ENCODE measurements at regions not wholly inside any gene's neighbourhood (a gene's known extent, or its start where the extent isn't known, plus 50 kb on each side); places are given as distances from the start of the nearest gene placed in this dataset.

DNA sequence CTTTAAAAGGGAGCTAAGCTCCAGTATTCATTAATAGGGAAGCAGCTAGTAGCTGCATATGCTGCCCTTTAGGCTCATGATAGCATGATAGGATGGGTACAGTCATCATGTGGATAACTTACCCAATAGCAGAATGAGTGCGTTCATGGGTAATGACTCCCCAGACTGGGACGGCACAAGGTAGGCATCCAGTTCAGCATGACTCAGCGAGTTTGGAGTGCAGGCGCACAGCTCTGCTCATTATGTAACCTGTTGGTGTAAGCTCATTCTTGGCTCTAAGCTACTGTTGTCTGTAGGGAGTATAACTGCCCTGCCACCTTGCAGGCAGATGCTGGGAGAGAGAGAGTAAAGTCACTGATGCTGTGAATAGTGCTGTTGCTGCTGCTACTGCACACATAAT lies 209.2 kb upstream of the SYT4 start:
- Histone ChIP-seq H3K27ac (replicated peaks) (no peak overlapping the region), H3K27me3 (ENCODE audit: insufficient read depth, poor library complexity, severe bottlenecking) (no peaks in the 10 kb centered on the region), H3K4me3 (replicated peaks; ENCODE audit: insufficient read depth, low read length) (no peak overlapping the region)
- TF ChIP-seq GABPA (IDR thresholded peaks at IDR 0.05; ENCODE audit: low read depth) (no peak), REST (IDR thresholded peaks at IDR 0.05; ENCODE audit: insufficient replicate concordance, low read depth) (no peak), SPI1 (IDR thresholded peaks at IDR 0.05; ENCODE audit: borderline replicate concordance, low read depth) (no peak), POLR2AphosphoS5 (IDR thresholded peaks at IDR 0.05; ENCODE audit: low read depth) (no peak)
- TF ChIP-seq, protein P1, sequence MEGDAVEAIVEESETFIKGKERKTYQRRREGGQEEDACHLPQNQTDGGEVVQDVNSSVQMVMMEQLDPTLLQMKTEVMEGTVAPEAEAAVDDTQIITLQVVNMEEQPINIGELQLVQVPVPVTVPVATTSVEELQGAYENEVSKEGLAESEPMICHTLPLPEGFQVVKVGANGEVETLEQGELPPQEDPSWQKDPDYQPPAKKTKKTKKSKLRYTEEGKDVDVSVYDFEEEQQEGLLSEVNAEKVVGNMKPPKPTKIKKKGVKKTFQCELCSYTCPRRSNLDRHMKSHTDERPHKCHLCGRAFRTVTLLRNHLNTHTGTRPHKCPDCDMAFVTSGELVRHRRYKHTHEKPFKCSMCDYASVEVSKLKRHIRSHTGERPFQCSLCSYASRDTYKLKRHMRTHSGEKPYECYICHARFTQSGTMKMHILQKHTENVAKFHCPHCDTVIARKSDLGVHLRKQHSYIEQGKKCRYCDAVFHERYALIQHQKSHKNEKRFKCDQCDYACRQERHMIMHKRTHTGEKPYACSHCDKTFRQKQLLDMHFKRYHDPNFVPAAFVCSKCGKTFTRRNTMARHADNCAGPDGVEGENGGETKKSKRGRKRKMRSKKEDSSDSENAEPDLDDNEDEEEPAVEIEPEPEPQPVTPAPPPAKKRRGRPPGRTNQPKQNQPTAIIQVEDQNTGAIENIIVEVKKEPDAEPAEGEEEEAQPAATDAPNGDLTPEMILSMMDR (IDR thresholded peaks at IDR 0.05; ENCODE audit: insufficient read depth, low read length) = no peak
- DNase-seq (ENCODE audit: low read depth in 1 of 2, low spot score in 1 of 2) = no peak

GRCh38 chr18:43501099-43501498 lies 223.8 kb upstream of the SYT4 start:
- H3K27ac ChIP-seq (replicated peaks) = no peak overlapping the region
- H3K27me3 ChIP-seq (ENCODE audit: insufficient read depth, poor library complexity, severe bottlenecking) = no peaks in the 10 kb centered on the region
- no peak for DNase-seq (ENCODE audit: low read depth in 1 of 2, low spot score in 1 of 2)
- H3K4me3 ChIP-seq (replicated peaks; ENCODE audit: insufficient read depth, low read length) = no peak overlapping the region
- TF ChIP-seq POLR2AphosphoS5 (IDR thresholded peaks at IDR 0.05; ENCODE audit: low read depth) = no peak
- no peak for TF ChIP-seq GABPA (IDR thresholded peaks at IDR 0.05; ENCODE audit: low read depth)
- TF ChIP-seq REST (IDR thresholded peaks at IDR 0.05; ENCODE audit: insufficient replicate concordance, low read depth) = no peak
- TF ChIP-seq, protein P1 (IDR thresholded peaks at IDR 0.05; ENCODE audit: insufficient read depth, low read length) = no peak
- no peak for TF ChIP-seq SPI1 (IDR thresholded peaks at IDR 0.05; ENCODE audit: borderline replicate concordance, low read depth)

- TF ChIP-seq POLR2AphosphoS5 (IDR thresholded peaks at IDR 0.05; ENCODE audit: low read depth) = no peak
- TF ChIP-seq, protein P1 (IDR thresholded peaks at IDR 0.05; ENCODE audit: insufficient read depth, low read length) = no peak
- no peak for TF ChIP-seq SPI1 (IDR thresholded peaks at IDR 0.05; ENCODE audit: borderline replicate concordance, low read depth)
- TF ChIP-seq REST (IDR thresholded peaks at IDR 0.05; ENCODE audit: insufficient replicate concordance, low read depth) = no peak
- TF ChIP-seq GABPA (IDR thresholded peaks at IDR 0.05; ENCODE audit: low read depth) = no peak
- H3K27me3 ChIP-seq (ENCODE audit: insufficient read depth, poor library complexity, severe bottlenecking) = no peaks in the 10 kb centered on the region
- DNase-seq (ENCODE audit: low read depth in 1 of 2, low spot score in 1 of 2) = no peak
- H3K27ac ChIP-seq (replicated peaks) = no peak overlapping the region
- H3K4me3 ChIP-seq (replicated peaks; ENCODE audit: insufficient read depth, low read length) = no peak overlapping the region
Observed at GRCh38 chr18:43506935-43507334, 229.6 kb upstream of the SYT4 start.

All from HL-60 (cell line).